Gastroesophageal sphincter (tissue), 3 donors: ENCODE measurements at regions not wholly inside any gene's neighbourhood (a gene's known extent, or its start where the extent isn't known, plus 50 kb on each side); places are given as distances from the start of the nearest gene placed in this dataset.

Experiments
- CTCF ChIP-seq, 4 experiments: fragments of 200-600 bp in 2 of 4; fragments of 450-650 bp in 2 of 4; sonication (generic) in 1 of 4; IDR thresholded peaks; one replicate each; pipeline ENCODE4 v1.5.1; 2017 to 2019; ENCODE audit warnings: antibody characterized with exemption in 4 of 4, mild to moderate bottlenecking in 2 of 4, moderate library complexity in 2 of 4
- POLR2A ChIP-seq, 2 donors: fragments of 450-650 bp; IDR thresholded peaks; one replicate each; pipeline ENCODE4 v1.6.1; 2017; ENCODE audit warnings: antibody characterized with exemption in 2 of 2, mild to moderate bottlenecking in 2 of 2, moderate library complexity in 1 of 2
- POLR2AphosphoS5 ChIP-seq: sonication (generic); formaldehyde crosslinking; IDR thresholded peaks from one replicate; pipeline ENCODE4 v1.6.1; 2017; ENCODE audit warnings: antibody characterized with exemption

- TF ChIP-seq CTCF (IDR thresholded peaks at IDR 0.05) (no peak), POLR2AphosphoS5 (no peak), POLR2A (IDR thresholded peaks at IDR 0.05) (no peak)
Observed at GRCh38 chr20:19141998-19142397, 70.4 kb upstream of the SLC24A3 start.
